Glutamatergic neuron (in vitro differentiated cells): ENCODE measurements at regions not wholly inside any gene's neighbourhood (a gene's known extent, or its start where the extent isn't known, plus 50 kb on each side); places are given as distances from the start of the nearest gene placed in this dataset.

Source experiments
- DNase-seq: peaks from one replicate; pipeline ENCODE4 v3.0.0; 2022
- H3K27ac Mint-ChIP-seq: one replicate; pipeline ENCODE4 v1.8.0; 2020; ENCODE audit warnings: mild to moderate bottlenecking, mixed read lengths, inconsistent platforms; ENCODE audit not compliant: unreplicated experiment
- H3K27me3 Mint-ChIP-seq: one replicate; pipeline ENCODE4 v1.8.0; 2020; ENCODE audit warnings: mild to moderate bottlenecking, moderate library complexity, mixed read lengths, inconsistent platforms; ENCODE audit not compliant: unreplicated experiment
- H3K36me3 Mint-ChIP-seq: one replicate; pipeline ENCODE4 v1.8.0; 2020; ENCODE audit warnings: mild to moderate bottlenecking, mixed read lengths, inconsistent platforms; ENCODE audit not compliant: unreplicated experiment
- H3K4me1 Mint-ChIP-seq: one replicate; pipeline ENCODE4 v1.8.0; 2020; ENCODE audit warnings: mild to moderate bottlenecking, low read depth, mixed read lengths, inconsistent platforms; ENCODE audit not compliant: unreplicated experiment
- H3K4me3 Mint-ChIP-seq: one replicate; pipeline ENCODE4 v1.8.0; 2020; ENCODE audit warnings: mild to moderate bottlenecking, mixed read lengths, inconsistent platforms; ENCODE audit not compliant: unreplicated experiment
- H3K9me3 Mint-ChIP-seq: one replicate; pipeline ENCODE4 v1.8.0; 2020; ENCODE audit warnings: mild to moderate bottlenecking, moderate library complexity, mixed read lengths, inconsistent platforms; ENCODE audit not compliant: unreplicated experiment
- CTCF ChIP-seq: fragments of 200-600 bp; sonication (generic); IDR thresholded peaks from one replicate; pipeline ENCODE4 v1.5.0; 2021; ENCODE audit not compliant: partially characterized antibody, unreplicated experiment

DNA sequence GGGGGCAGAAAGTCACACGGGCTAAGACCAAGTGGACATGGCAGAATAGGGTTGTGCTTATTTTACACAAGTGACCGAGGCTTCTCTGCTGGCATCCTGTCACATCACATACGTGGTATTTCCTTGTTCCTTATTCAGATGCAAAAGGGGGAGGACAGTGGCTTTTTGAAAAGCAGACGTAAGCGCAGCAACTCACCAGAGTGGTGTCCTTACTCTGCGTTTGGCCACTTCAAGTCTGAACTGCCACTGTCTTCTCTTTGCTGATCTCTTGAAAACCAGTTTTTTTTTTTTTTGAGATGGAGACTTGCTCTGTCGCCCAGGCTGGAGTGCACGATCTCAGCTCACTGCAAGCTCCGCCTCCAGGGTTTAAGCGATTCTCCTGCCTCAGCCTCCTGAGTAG is 113.2 kb downstream of the SOX2 start:
- no peak for TF ChIP-seq CTCF
- no peak overlapping the region for H3K4me3 Mint-ChIP-seq
- no peaks in the 10 kb centered on the region for H3K4me1 Mint-ChIP-seq
- H3K27ac Mint-ChIP-seq: no peak overlapping the region
- peaks cover 4% of the 10 kb centered on the region for H3K27me3 Mint-ChIP-seq
- no peaks in the 10 kb centered on the region for H3K36me3 Mint-ChIP-seq
- no peak for DNase-seq
- peaks cover 4% of the 10 kb centered on the region for H3K9me3 Mint-ChIP-seq

DNA sequence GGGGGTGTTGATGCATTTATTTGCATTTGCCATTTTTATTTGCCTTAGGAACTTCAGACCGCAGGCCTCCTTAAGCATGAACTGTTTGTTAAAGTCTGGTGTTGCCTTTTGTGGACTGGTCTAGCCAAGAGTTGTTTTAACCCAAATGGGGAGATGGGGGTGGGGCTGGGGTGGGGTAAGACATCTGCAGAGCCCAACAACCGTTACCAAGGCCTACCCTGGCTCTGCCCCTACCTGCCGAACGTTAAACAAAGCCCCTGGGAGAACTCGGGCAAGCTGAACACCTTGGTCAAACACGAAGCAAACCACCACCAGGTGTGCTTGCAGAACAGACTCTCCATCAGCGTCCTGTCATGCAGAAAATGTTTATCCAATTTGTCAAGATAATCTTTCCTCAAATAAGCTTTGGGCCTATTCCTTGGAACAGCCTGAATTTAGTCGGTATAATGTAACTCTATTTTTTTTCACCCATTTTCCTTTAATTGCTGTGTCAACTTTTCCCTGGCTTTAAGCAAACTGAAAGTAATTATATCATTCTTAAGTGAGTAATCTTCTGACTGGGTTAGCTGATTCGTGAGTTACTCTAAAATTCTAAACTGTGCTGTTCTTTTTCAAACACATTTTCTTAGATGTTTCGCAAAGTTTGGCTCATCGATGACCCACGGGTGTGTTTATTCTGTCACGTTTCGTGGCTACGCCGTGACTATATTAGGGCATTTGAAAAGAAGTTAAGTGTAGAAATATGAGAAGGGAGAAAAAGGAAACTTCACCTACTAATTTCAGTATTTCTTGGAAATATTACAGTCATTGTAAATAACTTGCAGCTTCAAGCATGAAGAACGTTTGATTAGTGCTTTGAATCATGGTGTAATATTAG is 127.6 kb downstream of the SOX2 start:
- no peaks in the 10 kb centered on the region for H3K36me3 Mint-ChIP-seq

DNA sequence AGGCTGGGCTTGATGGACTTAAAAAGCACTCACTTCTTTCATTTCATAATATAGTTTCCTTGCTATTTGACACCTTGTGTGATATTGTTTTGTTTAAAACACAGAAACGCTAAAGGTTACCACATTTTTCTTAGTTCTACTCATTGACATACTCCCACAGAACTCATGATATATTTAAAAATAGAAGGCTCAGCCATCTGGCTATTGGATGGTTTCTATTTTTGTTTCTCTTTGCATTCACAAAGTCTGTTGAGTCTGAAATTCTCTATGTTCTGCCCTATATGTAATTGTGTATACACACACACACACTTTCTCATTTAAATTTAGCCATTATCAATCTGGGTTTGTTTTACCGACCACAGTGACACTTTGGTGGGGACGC is 128.2 kb downstream of the SOX2 start:
- Mint-ChIP-seq H3K9me3 (no peaks in the 10 kb centered on the region), H3K4me3 (no peak overlapping the region), H3K4me1 (peaks cover 1% of the 10 kb centered on the region), H3K27ac (no peak overlapping the region), H3K27me3 (no peaks in the 10 kb centered on the region), H3K36me3 (no peaks in the 10 kb centered on the region)
- DNase-seq: no peak
- TF ChIP-seq CTCF: no peak

More for the DNA sequence above, 127.6 kb downstream of the SOX2 start:
- Mint-ChIP-seq H3K4me1 (peaks cover 1% of the 10 kb centered on the region), H3K4me3 (no peak overlapping the region), H3K27ac (no peak overlapping the region), H3K9me3 (no peaks in the 10 kb centered on the region), H3K27me3 (no peaks in the 10 kb centered on the region)
- no peak for DNase-seq
- no peak for TF ChIP-seq CTCF

- H3K9me3 Mint-ChIP-seq: no peaks in the 10 kb centered on the region
- peaks cover 1% of the 10 kb centered on the region for H3K4me1 Mint-ChIP-seq
- no peaks in the 10 kb centered on the region for H3K27me3 Mint-ChIP-seq
- no peak overlapping the region for H3K27ac Mint-ChIP-seq
- DNase-seq: no peak
- no peak for TF ChIP-seq CTCF
- no peaks in the 10 kb centered on the region for H3K36me3 Mint-ChIP-seq
- H3K4me3 Mint-ChIP-seq: no peak overlapping the region
Observed at GRCh38 chr3:181844211-181844610, 132.5 kb downstream of the SOX2 start.

GRCh38 chr3:181847276-181847675 is 135.6 kb downstream of the SOX2 start:
- no peak for TF ChIP-seq CTCF
- H3K27ac Mint-ChIP-seq: no peak overlapping the region
- DNase-seq: no peak
- H3K27me3 Mint-ChIP-seq: no peaks in the 10 kb centered on the region
- no peaks in the 10 kb centered on the region for H3K9me3 Mint-ChIP-seq
- H3K4me1 Mint-ChIP-seq: peaks cover 2% of the 10 kb centered on the region
- H3K36me3 Mint-ChIP-seq: no peaks in the 10 kb centered on the region
- no peak overlapping the region for H3K4me3 Mint-ChIP-seq
